ENCODE measurements at regions not wholly inside any gene's neighbourhood (a gene's known extent, or its start where the extent isn't known, plus 50 kb on each side); places are given as distances from the start of the nearest gene placed in this dataset.
A peak's percentile ranks its signal among the peaks of the same experiment; 100 is the strongest.

- TF ChIP-seq, protein P1, sequence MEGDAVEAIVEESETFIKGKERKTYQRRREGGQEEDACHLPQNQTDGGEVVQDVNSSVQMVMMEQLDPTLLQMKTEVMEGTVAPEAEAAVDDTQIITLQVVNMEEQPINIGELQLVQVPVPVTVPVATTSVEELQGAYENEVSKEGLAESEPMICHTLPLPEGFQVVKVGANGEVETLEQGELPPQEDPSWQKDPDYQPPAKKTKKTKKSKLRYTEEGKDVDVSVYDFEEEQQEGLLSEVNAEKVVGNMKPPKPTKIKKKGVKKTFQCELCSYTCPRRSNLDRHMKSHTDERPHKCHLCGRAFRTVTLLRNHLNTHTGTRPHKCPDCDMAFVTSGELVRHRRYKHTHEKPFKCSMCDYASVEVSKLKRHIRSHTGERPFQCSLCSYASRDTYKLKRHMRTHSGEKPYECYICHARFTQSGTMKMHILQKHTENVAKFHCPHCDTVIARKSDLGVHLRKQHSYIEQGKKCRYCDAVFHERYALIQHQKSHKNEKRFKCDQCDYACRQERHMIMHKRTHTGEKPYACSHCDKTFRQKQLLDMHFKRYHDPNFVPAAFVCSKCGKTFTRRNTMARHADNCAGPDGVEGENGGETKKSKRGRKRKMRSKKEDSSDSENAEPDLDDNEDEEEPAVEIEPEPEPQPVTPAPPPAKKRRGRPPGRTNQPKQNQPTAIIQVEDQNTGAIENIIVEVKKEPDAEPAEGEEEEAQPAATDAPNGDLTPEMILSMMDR (conservative IDR thresholded peaks at IDR 0.05; ENCODE audit: control insufficient read depth, insufficient read depth, low read depth, low read length), result no peak
- DNase-seq (ENCODE audit: low read depth), result no peak
- H3K4me3 ChIP-seq (ENCODE audit: control insufficient read depth, low read depth, low read length), result no peak overlapping the region
Measured at GRCh38 chr1:103194984-103195383, 86.7 kb upstream of the COL11A1 start.

DNA sequence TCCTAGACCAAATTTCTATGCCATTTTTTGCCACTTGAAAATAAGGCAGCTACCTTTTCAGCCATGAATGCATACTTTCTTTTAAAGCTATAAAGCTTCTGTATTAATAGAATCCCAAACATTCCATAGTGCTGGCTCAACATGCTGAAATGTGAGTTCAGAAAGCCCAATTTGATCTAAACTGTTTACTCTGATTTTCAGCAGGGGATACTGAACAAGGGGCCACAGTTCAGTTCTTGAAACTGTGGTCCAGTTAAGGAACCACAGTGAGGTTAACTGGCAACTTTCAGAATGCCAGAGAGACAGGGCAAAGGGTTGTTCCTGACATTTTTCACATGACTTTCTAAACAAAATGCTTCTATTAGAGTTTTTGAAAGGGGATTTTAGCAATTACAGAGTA lies 85.7 kb upstream of the COL11A1 start:
- no peak overlapping the region for H3K4me3 ChIP-seq (ENCODE audit: control insufficient read depth, low read depth, low read length)
- no peak for DNase-seq (ENCODE audit: low read depth)
- TF ChIP-seq, protein P1 (conservative IDR thresholded peaks at IDR 0.05; ENCODE audit: control insufficient read depth, insufficient read depth, low read depth, low read length), result no peak

GRCh38 chr1:103191327-103191726 lies 83.0 kb upstream of the COL11A1 start:
- no peak for DNase-seq (ENCODE audit: low read depth)
- TF ChIP-seq, protein P1 (conservative IDR thresholded peaks at IDR 0.05; ENCODE audit: control insufficient read depth, insufficient read depth, low read depth, low read length), result no peak
- H3K4me3 ChIP-seq (ENCODE audit: control insufficient read depth, low read depth, low read length), result no peak overlapping the region

DNA sequence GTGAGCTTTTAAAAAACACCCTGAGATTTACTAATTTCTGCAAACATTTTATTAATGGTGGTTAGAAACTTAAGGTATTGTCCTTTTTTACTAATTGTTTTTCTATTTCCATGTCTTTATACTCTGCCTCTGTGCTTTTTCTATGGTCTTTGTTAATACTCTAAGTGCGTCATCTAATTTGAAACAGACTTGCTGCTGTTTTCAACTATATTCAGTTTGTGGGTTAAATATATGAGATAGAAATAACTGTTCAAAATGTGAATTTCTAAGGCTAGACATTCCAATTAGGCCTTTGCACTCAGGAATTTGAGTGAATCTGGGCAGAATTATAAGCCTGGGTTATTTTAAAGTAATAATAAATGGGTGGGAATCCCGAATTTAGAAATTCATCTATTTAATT lies 82.4 kb upstream of the COL11A1 start:
- TF ChIP-seq, protein P1 (conservative IDR thresholded peaks at IDR 0.05; ENCODE audit: control insufficient read depth, insufficient read depth, low read depth, low read length), result no peak
- DNase-seq (ENCODE audit: low read depth), result no peak
- no peak overlapping the region for H3K4me3 ChIP-seq (ENCODE audit: control insufficient read depth, low read depth, low read length)

- DNase-seq (ENCODE audit: low read depth), result no peak
- H3K4me3 ChIP-seq (ENCODE audit: control insufficient read depth, low read depth, low read length), result no peak overlapping the region
- TF ChIP-seq, protein P1 (conservative IDR thresholded peaks at IDR 0.05; ENCODE audit: control insufficient read depth, insufficient read depth, low read depth, low read length), result no peak
Measured at GRCh38 chr1:103187673-103188072, 79.4 kb upstream of the COL11A1 start.

- no peak overlapping the region for H3K4me3 ChIP-seq (ENCODE audit: control insufficient read depth, low read depth, low read length)
- TF ChIP-seq, protein P1 (conservative IDR thresholded peaks at IDR 0.05; ENCODE audit: control insufficient read depth, insufficient read depth, low read depth, low read length), result no peak
- DNase-seq (ENCODE audit: low read depth), result peak; percentile 78
Measured at GRCh38 chr1:103180660-103181059, 72.3 kb upstream of the COL11A1 start.

GRCh38 chr1:103177108-103177775 lies 68.9 kb upstream of the COL11A1 start:
- no peak for DNase-seq (ENCODE audit: low read depth)
- TF ChIP-seq, protein P1 (conservative IDR thresholded peaks at IDR 0.05; ENCODE audit: control insufficient read depth, insufficient read depth, low read depth, low read length), result no peak
- H3K4me3 ChIP-seq (ENCODE audit: control insufficient read depth, low read depth, low read length), result no peak overlapping the region
